ENCODE measurements at regions not wholly inside any gene's neighbourhood (a gene's known extent, or its start where the extent isn't known, plus 50 kb on each side); places are given as distances from the start of the nearest gene placed in this dataset.

DNA sequence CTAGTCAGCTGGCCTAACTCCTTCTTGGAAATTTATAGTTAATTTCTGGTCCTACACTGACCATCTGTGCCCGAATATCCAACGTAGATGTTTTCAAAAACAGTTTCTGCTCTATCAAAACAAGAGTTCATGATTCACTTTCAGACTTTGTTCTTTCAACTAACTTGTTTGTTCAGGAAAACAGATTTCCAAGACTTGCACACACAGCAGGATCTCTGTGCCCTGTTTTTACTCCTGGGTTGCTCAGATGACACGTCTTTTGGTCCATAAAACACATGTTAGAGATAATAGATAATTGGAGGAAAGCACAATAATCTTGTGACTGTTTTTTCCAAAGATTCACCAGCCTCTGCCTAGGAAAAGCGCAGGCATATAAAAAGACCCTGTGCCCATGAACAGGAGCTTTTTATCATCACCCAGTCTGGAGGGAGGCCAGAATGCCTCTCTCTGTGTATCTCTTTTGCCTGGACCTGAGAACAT is 218.0 kb downstream of the IRS2 start:
- Histone ChIP-seq H3K27me3 (no peaks in the 10 kb centered on the region), H3K36me3 (replicated peaks in 1 of 2; ENCODE audit: insufficient read depth in 1 of 2, low read depth in 2 of 2) (no peaks in the 10 kb centered on the region), H3K9me3 (no peaks in the 10 kb centered on the region), H3K4me3 (no peak overlapping the region), H3K27ac (no peak overlapping the region), H3K4me1 (no peaks in the 10 kb centered on the region)
- 41 to 52% methylated on average over 4 of the region's 4 CpGs for WGBS, 2 donors
- ATAC-seq, result no peak
- TF ChIP-seq POLR2A (IDR thresholded peaks at IDR 0.05), result no peak
- TF ChIP-seq, protein P1, sequence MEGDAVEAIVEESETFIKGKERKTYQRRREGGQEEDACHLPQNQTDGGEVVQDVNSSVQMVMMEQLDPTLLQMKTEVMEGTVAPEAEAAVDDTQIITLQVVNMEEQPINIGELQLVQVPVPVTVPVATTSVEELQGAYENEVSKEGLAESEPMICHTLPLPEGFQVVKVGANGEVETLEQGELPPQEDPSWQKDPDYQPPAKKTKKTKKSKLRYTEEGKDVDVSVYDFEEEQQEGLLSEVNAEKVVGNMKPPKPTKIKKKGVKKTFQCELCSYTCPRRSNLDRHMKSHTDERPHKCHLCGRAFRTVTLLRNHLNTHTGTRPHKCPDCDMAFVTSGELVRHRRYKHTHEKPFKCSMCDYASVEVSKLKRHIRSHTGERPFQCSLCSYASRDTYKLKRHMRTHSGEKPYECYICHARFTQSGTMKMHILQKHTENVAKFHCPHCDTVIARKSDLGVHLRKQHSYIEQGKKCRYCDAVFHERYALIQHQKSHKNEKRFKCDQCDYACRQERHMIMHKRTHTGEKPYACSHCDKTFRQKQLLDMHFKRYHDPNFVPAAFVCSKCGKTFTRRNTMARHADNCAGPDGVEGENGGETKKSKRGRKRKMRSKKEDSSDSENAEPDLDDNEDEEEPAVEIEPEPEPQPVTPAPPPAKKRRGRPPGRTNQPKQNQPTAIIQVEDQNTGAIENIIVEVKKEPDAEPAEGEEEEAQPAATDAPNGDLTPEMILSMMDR (IDR thresholded peaks at IDR 0.05), result no peak
- intact Hi-C loops (cut with DNase I), result no loop called here
- DNase-seq, result no peak

DNA sequence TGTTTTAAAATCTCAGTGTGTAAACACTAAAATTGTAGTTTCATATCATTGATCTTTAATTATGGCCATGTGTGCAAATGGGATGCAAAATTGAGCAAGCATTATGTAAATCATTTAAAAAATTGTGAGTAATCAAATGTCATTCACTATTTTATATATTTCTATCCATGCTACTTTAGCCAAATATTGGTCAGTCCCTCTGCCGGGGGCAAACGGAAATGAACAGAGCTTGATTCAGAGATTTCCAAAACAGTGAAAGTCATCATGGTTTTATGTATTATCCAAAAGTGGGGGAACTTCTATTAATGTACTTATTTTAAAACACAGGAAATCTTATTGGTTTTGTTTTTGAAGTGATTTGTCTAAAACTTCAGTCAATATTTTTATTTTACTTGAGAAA is 219.1 kb downstream of the IRS2 start:
- intact Hi-C loops (cut with DNase I), result no loop called here
- no peak overlapping the region for H3K4me3 ChIP-seq
- H3K27me3 ChIP-seq, result no peaks in the 10 kb centered on the region
- TF ChIP-seq POLR2A (IDR thresholded peaks at IDR 0.05), result no peak
- TF ChIP-seq, protein P1 (IDR thresholded peaks at IDR 0.05), result no peak
- no peaks in the 10 kb centered on the region for H3K36me3 ChIP-seq (replicated peaks in 1 of 2; ENCODE audit: insufficient read depth in 1 of 2, low read depth in 2 of 2)
- WGBS, 2 donors, result 72 to 82% methylated on average over 2 of the region's 2 CpGs
- no peak overlapping the region for H3K27ac ChIP-seq
- ATAC-seq (no peak), DNase-seq (no peak)
- H3K4me1 ChIP-seq, result no peaks in the 10 kb centered on the region
- no peaks in the 10 kb centered on the region for H3K9me3 ChIP-seq

DNA sequence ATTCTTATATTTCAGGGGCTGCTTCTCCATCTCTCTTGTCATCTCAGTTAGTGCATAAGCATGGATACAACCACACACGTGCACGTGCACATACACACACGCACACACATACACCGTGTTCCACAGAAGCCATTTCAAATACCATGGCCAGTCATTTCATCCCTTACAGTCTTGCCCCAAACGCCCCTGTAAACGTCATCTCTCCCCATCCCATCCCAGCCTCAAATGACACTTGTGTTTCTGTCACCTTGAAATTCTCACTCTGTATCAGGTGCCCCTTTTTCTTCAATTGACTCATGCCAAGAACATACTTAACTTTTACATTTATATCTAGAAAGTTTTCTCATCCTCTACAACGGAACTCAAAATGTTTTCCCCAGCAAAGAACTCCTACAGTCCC is 220.5 kb downstream of the IRS2 start:
- H3K27ac ChIP-seq, result no peak overlapping the region
- no peaks in the 10 kb centered on the region for H3K4me1 ChIP-seq
- no peak overlapping the region for H3K4me3 ChIP-seq
- ATAC-seq (no peak), DNase-seq (no peak)
- H3K36me3 ChIP-seq (replicated peaks in 1 of 2; ENCODE audit: insufficient read depth in 1 of 2, low read depth in 2 of 2), result no peaks in the 10 kb centered on the region
- H3K9me3 ChIP-seq, result no peaks in the 10 kb centered on the region
- TF ChIP-seq POLR2A (IDR thresholded peaks at IDR 0.05), result no peak
- TF ChIP-seq, protein P1 (IDR thresholded peaks at IDR 0.05), result no peak
- H3K27me3 ChIP-seq, result no peaks in the 10 kb centered on the region
- intact Hi-C loops (cut with DNase I), result no loop called here
- WGBS, 2 donors, result 73 to 76% methylated on average over 7 of the region's 7 CpGs

DNA sequence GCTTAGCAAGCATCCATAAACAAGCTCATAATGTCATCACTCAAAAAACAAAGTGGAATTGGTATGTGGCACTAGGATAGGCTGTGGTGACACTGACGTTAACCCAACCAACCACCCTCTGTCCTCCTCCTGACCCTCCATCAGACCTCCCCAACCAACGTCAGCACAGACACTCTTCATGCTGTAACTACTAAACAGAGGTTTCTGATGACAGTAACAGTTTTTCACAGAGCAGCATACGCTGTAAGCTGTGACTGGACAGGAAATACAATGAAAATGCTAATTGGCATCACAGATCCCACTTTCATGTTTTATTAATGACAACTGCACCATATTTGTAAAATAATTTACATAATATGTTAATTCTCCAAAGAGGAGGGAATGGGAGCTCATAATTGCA is 238.0 kb downstream of the IRS2 start:
- H3K27ac ChIP-seq, result no peak overlapping the region
- H3K4me1 ChIP-seq, result no peaks in the 10 kb centered on the region
- H3K4me3 ChIP-seq, result no peak overlapping the region
- no peaks in the 10 kb centered on the region for H3K27me3 ChIP-seq
- TF ChIP-seq POLR2A (IDR thresholded peaks at IDR 0.05), result no peak
- TF ChIP-seq, protein P1 (IDR thresholded peaks at IDR 0.05), result no peak
- H3K9me3 ChIP-seq, result no peaks in the 10 kb centered on the region
- intact Hi-C loops (cut with DNase I), result no loop called here
- no peaks in the 10 kb centered on the region for H3K36me3 ChIP-seq (replicated peaks in 1 of 2; ENCODE audit: insufficient read depth in 1 of 2, low read depth in 2 of 2)
- ATAC-seq, result no peak
- WGBS, 2 donors, result 50 to 59% methylated on average over 3 of the region's 3 CpGs
- no peak for DNase-seq

DNA sequence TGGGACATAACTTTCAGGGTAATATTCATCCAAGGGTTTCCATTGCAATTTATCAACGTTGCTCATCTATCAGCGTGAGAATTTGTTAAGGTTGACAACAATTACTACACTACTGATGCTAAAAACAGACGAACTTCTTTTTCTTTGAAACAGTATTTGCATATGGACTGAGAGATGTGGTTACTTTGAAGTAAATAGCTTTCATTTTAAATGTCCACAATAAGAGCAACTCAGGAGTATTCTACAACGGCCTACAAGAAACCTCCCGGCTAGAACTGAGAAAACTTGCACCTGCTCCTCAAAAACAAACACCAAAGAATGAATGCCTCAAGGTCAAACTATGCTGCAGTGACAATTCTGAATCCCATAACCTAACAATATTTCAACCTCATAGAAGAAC is 238.4 kb downstream of the IRS2 start:
- no peak for DNase-seq
- Histone ChIP-seq H3K9me3 (no peaks in the 10 kb centered on the region), H3K27ac (no peak overlapping the region), H3K27me3 (no peaks in the 10 kb centered on the region), H3K4me3 (no peak overlapping the region), H3K36me3 (replicated peaks in 1 of 2; ENCODE audit: insufficient read depth in 1 of 2, low read depth in 2 of 2) (no peaks in the 10 kb centered on the region), H3K4me1 (no peaks in the 10 kb centered on the region)
- no peak for ATAC-seq
- intact Hi-C loops (cut with DNase I), result no loop called here
- 52 to 53% methylated on average over 5 of the region's 5 CpGs for WGBS, 2 donors
- TF ChIP-seq, protein P1 (IDR thresholded peaks at IDR 0.05), result no peak
- TF ChIP-seq POLR2A (IDR thresholded peaks at IDR 0.05), result no peak
